RWPE1 (cell line): ENCODE measurements at regions not wholly inside any gene's neighbourhood (a gene's known extent, or its start where the extent isn't known, plus 50 kb on each side); places are given as distances from the start of the nearest gene placed in this dataset.
"Not testable (repeated sequence)": the region's sequence is repeated elsewhere in the genome, so short reads cannot be mapped to it uniquely, and the experiment has no call there.

Source experiments
- CTCF ChIA-PET: fragments of 350-600 bp; sonication (Branson Sonifier 250); formaldehyde crosslinking; extraction: SDS; loops from one replicate; lab custom pipeline; 2021; lab: Yijun Ruan, JAX
- POLR2A ChIA-PET: fragments of 400-600 bp; formaldehyde crosslinking; extraction: SDS; loops from one replicate; lab custom pipeline; 2020; ENCODE audit warnings: antibody characterized with exemption; ENCODE audit not compliant: low non-redundant PET; lab: Yijun Ruan, JAX
- DNase-seq: peaks from one replicate; pipeline ENCODE4 v3.0.0; 2012; ENCODE audit warnings: low spot score
- H3K27ac ChIP-seq: fragments of 450-650 bp; 2 replicates; pipeline ENCODE4 v1.5.1; 2017
- CTCF ChIP-seq: fragments of 450-650 bp; conservative IDR thresholded peaks from 2 replicates; pipeline ENCODE4 v1.5.1; 2017; ENCODE audit warnings: low read depth, mild to moderate bottlenecking

DNA sequence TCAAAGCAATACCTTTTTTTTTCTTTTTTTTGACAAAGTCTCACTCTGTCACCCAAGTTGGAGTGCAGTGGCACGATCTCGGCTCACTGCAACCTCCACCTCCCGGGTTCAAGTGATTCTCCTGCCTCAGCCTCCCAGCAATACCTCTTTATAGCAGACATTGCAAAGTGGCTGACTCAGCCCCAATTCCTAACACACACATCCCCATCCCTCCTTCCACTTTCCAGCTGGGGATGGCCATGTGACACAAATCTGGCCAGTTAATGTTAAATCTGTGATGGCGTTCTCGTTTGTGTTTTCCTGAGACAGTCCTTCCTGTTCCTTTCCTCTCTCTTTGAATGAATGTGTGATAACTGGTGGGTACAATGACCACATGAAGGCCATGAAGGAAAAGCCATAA lies 276.2 kb upstream of the KLF3 start:
- ChIA-PET CTCF (no interaction called here), POLR2A (no interaction called here)
- TF ChIP-seq CTCF, result no peak
- peak overlapping the region; percentile 88 for H3K27ac ChIP-seq
- DNase-seq, result no peak

GRCh38 chr4:38388907-38389306 lies 275.1 kb upstream of the KLF3 start:
- DNase-seq, POLR2A ChIA-PET, H3K27ac ChIP-seq, CTCF ChIA-PET: not testable (repeated sequence)

DNA sequence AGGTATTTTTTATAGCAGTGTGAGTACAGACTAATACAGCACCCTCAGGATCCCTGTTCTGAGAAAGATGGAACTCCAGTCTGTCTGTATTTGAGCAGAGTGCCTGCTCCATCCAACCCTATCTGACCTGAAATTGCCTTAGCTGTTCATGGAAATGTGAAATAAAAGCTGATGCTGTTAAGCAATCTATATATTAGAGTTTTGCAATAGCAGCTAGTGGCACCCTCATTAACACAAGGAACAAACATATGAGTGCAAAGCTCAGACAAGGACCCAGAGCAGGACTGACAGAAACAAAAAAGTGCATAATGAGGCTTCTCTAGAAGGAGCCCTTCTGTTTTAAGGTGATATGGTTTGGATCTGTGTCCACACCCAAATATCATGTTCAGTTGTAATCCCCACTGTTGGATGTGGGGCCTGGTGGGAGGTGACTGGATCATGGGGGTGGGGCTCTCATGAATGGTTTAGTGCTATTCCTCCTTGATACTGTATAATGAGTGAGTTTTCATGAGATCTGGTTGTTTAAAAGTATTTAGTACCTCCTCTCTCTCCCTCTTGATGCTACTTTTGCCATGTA lies 272.9 kb upstream of the KLF3 start:
- H3K27ac ChIP-seq, result no peak overlapping the region; the same call in 1 of the 2 replicates
- POLR2A ChIA-PET, result no interaction called here
- no peak for DNase-seq
- CTCF ChIA-PET, result interaction anchor here (0.6 kb wide), 1 partner anchor 122 kb away, joined by 3 read pairs; no protein-coding TSS in a partner anchor
- TF ChIP-seq CTCF, result no peak

DNA sequence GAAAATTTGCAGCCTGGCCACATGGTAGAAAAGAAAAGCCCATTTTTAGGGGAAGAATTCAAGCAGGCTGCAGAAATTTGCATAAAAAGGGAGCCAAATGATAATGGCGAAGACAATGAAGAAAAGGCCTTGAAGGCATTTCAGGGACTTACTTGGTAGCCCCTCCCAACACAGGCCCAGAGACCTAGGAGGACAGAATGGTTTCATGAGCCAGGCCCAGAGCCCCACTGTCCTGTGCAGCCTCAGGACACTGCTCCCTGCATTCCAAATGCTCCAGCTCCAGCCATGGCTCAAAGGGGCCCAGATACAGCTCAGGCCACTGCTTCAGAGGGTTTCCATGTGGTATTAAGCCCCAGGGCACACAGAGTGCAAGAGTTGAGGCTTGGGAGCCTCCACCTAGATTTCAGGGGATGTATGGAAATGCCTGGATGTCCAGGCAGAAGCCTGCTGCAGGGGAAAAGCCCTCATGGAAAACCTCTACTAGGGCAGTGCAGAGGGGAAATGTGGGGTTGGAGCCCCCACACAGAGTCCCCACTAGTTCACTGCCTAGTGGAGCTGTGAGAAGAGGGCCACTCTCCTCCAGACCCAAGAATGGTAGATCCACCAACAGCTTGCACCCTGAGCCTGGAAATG lies 271.7 kb upstream of the KLF3 start:
- no peak for TF ChIP-seq CTCF
- POLR2A ChIA-PET, result no interaction called here
- no peak overlapping the region for H3K27ac ChIP-seq
- DNase-seq, result no peak
- CTCF ChIA-PET, result no interaction called here

DNA sequence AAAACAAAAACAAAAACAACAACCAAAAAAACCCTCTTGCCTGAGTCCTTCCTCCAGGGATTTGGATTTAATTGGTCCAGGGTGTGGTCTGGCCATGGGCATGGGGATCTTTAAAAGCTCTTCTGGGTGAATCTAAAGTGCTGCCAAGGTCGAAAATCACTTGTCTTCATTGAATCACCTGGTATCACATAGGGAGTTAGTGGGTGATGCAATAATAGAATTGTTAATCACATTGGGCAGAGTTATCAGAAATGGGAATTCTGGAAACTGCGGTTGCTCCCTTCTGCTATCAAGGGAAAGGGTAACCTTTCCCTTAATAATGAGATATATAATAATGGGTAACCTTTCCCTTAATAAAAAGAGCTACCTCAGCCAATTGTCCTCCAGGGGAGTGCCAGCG lies 267.9 kb upstream of the KLF3 start:
- no peak overlapping the region for H3K27ac ChIP-seq
- ChIA-PET POLR2A (no interaction called here), CTCF (no interaction called here)
- DNase-seq, result no peak
- no peak for TF ChIP-seq CTCF

DNA sequence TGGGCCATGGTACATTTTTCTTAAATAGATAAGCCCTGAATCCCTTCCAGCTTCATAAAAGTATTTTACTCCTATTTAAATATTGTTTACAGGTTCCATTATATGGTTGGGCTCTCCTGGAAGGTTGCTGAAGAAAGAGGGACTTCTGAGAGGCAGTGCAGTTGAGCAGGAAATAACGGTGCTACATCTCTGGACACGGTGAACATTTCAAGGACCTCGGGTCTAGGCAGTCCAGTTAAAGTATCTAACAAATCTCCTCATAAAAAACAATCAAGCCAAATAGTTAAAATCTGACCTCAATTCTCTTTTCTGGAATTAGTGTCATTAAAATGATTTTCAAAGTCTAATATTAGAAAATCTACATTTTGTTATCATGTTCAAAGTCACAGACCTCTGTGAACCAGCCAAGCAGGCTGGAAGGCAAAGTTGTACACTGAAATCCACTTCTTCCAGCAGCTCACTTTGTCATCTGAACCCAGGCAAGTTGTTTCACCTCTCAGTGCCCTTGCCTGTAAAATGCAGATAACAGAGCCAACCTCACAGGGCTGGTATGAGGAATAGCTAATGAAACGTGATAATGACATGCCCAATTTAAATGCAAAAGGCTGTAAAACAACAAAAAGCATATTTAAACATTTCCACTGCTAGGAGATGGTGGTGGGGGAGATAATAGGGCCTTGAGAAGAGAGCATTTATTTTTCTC lies 267.0 kb upstream of the KLF3 start:
- POLR2A ChIA-PET, result no interaction called here

More for the DNA sequence above, 267.0 kb upstream of the KLF3 start:
- no peak overlapping the region for H3K27ac ChIP-seq
- TF ChIP-seq CTCF, result no peak
- CTCF ChIA-PET, result no interaction called here
- DNase-seq, result no peak
